HL-60 (cell line): ENCODE measurements at regions not wholly inside any gene's neighbourhood (a gene's known extent, or its start where the extent isn't known, plus 50 kb on each side); places are given as distances from the start of the nearest gene placed in this dataset.

ENCODE experiments used
- DNase-seq, 2 experiments: peaks; one replicate each; pipeline ENCODE4 v3.0.0-alpha.2; 2010 to 2020; ENCODE audit warnings: low read depth in 1 of 2, low spot score in 1 of 2
- H3K27ac ChIP-seq: fragments of 250-450 bp; sonication (Bioruptor Pico); replicated peaks from 2 replicates; pipeline ENCODE4 v1.5.1; 2020; ENCODE audit warnings: mild to moderate bottlenecking, moderate library complexity
- H3K27me3 ChIP-seq: fragments of 250-450 bp; sonication (Bioruptor Pico); 2 replicates; pipeline ENCODE4 v1.5.1; 2021; ENCODE audit warnings: mild to moderate bottlenecking, moderate library complexity; ENCODE audit not compliant: insufficient read depth, poor library complexity, severe bottlenecking
- H3K4me3 ChIP-seq: replicated peaks from 2 replicates; pipeline ENCODE4 v1.5.1; 2011; ENCODE audit warnings: mild to moderate bottlenecking, control low read depth, low read length; ENCODE audit not compliant: insufficient read depth
- CTCF ChIP-seq: IDR thresholded peaks from one replicate; pipeline ENCODE4 v1.5.1; 2011; ENCODE audit warnings: low read length, control low read depth, inconsistent platforms; ENCODE audit not compliant: insufficient read depth
- GABPA ChIP-seq: IDR thresholded peaks from 2 replicates; pipeline ENCODE4 v1.6.1; 2012; ENCODE audit warnings: low read depth
- POLR2AphosphoS5 ChIP-seq: IDR thresholded peaks from 2 replicates; pipeline ENCODE4 v1.6.1; 2012; ENCODE audit warnings: low read depth
- SPI1 ChIP-seq: IDR thresholded peaks from 2 replicates; pipeline ENCODE4 v1.6.1; 2012; ENCODE audit warnings: low read depth, mild to moderate bottlenecking, borderline replicate concordance
- TF ChIP-seq, protein P1 (sequence below): IDR thresholded peaks from 2 replicates; pipeline ENCODE4 v1.6.1; 2012; ENCODE audit warnings: low read depth; ENCODE audit not compliant: insufficient replicate concordance

- Histone ChIP-seq H3K4me3 (no peak overlapping the region), H3K27me3 (no peaks in the 10 kb centered on the region), H3K27ac (no peak overlapping the region)
- no peak for DNase-seq
- TF ChIP-seq SPI1 (no peak), CTCF (no peak), GABPA (no peak)
These were observed 92.9 kb upstream of the MC3R start for GRCh38 chr20:56155625-56156024.

GRCh38 chr20:56157530-56158203 is 90.9 kb upstream of the MC3R start:
- no peak overlapping the region for H3K4me3 ChIP-seq
- H3K27ac ChIP-seq: no peak overlapping the region
- no peak for DNase-seq
- no peaks in the 10 kb centered on the region for H3K27me3 ChIP-seq
- TF ChIP-seq POLR2AphosphoS5: no peak

- Histone ChIP-seq H3K27ac (no peak overlapping the region), H3K4me3 (no peak overlapping the region), H3K27me3 (no peaks in the 10 kb centered on the region)
- DNase-seq: no peak
- TF ChIP-seq SPI1 (no peak), CTCF (no peak), GABPA (no peak), POLR2AphosphoS5 (no peak)
- TF ChIP-seq, protein P1, sequence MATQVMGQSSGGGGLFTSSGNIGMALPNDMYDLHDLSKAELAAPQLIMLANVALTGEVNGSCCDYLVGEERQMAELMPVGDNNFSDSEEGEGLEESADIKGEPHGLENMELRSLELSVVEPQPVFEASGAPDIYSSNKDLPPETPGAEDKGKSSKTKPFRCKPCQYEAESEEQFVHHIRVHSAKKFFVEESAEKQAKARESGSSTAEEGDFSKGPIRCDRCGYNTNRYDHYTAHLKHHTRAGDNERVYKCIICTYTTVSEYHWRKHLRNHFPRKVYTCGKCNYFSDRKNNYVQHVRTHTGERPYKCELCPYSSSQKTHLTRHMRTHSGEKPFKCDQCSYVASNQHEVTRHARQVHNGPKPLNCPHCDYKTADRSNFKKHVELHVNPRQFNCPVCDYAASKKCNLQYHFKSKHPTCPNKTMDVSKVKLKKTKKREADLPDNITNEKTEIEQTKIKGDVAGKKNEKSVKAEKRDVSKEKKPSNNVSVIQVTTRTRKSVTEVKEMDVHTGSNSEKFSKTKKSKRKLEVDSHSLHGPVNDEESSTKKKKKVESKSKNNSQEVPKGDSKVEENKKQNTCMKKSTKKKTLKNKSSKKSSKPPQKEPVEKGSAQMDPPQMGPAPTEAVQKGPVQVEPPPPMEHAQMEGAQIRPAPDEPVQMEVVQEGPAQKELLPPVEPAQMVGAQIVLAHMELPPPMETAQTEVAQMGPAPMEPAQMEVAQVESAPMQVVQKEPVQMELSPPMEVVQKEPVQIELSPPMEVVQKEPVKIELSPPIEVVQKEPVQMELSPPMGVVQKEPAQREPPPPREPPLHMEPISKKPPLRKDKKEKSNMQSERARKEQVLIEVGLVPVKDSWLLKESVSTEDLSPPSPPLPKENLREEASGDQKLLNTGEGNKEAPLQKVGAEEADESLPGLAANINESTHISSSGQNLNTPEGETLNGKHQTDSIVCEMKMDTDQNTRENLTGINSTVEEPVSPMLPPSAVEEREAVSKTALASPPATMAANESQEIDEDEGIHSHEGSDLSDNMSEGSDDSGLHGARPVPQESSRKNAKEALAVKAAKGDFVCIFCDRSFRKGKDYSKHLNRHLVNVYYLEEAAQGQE: no peak
These were observed 90.0 kb upstream of the MC3R start for GRCh38 chr20:56158489-56158888.

- no peak for DNase-seq
- TF ChIP-seq POLR2AphosphoS5: no peak
- no peak for TF ChIP-seq CTCF
- no peak for TF ChIP-seq GABPA
- TF ChIP-seq, protein P1: no peak
- no peak for TF ChIP-seq SPI1
- no peaks in the 10 kb centered on the region for H3K27me3 ChIP-seq
- no peak overlapping the region for H3K27ac ChIP-seq
- no peak overlapping the region for H3K4me3 ChIP-seq
These were observed 87.6 kb upstream of the MC3R start for GRCh38 chr20:56160956-56161355.
